ENCODE measurements at regions not wholly inside any gene's neighbourhood (a gene's known extent, or its start where the extent isn't known, plus 50 kb on each side); places are given as distances from the start of the nearest gene placed in this dataset.

- no peak overlapping the region for H3K27ac Mint-ChIP-seq (ENCODE audit: unreplicated experiment)
- Histone ChIP-seq H4K20me1 (ENCODE audit: insufficient read depth, low read length) (no peaks in the 10 kb centered on the region), H3K9me3 (ENCODE audit: insufficient read depth, low read depth, low read length) (no peaks in the 10 kb centered on the region), H3K27ac (ENCODE audit: low read depth, low read length) (no peak overlapping the region), H3K4me3 (ENCODE audit: insufficient read depth, low read depth, low read length) (no peak overlapping the region), H3K9ac (ENCODE audit: low read length) (no peak overlapping the region), H3K36me3 (ENCODE audit: insufficient read depth, low read length) (no peaks in the 10 kb centered on the region), H3K4me2 (ENCODE audit: low read length) (no peak overlapping the region), H2AFZ (ENCODE audit: low read depth, low read length) (no peak overlapping the region), H3K4me1 (ENCODE audit: insufficient read depth, low read length) (no peaks in the 10 kb centered on the region), H3K79me2 (ENCODE audit: insufficient read depth, low read length) (no peaks in the 10 kb centered on the region), H3K27me3 (ENCODE audit: insufficient read depth, low read length) (no peaks in the 10 kb centered on the region)
- no peaks in the 10 kb centered on the region for H3K9me3 Mint-ChIP-seq (ENCODE audit: unreplicated experiment)
- H3K4me3 Mint-ChIP-seq (ENCODE audit: unreplicated experiment): no peak overlapping the region
- no peak for DNase-seq (ENCODE audit: low read depth)
- FAIRE-seq: no peak
- H3K27me3 Mint-ChIP-seq (ENCODE audit: low read depth, unreplicated experiment): no peaks in the 10 kb centered on the region
- TF ChIP-seq EZH2 (IDR thresholded peaks at IDR 0.05; ENCODE audit: insufficient read depth, low read length): no peak
- TF ChIP-seq, protein P1, sequence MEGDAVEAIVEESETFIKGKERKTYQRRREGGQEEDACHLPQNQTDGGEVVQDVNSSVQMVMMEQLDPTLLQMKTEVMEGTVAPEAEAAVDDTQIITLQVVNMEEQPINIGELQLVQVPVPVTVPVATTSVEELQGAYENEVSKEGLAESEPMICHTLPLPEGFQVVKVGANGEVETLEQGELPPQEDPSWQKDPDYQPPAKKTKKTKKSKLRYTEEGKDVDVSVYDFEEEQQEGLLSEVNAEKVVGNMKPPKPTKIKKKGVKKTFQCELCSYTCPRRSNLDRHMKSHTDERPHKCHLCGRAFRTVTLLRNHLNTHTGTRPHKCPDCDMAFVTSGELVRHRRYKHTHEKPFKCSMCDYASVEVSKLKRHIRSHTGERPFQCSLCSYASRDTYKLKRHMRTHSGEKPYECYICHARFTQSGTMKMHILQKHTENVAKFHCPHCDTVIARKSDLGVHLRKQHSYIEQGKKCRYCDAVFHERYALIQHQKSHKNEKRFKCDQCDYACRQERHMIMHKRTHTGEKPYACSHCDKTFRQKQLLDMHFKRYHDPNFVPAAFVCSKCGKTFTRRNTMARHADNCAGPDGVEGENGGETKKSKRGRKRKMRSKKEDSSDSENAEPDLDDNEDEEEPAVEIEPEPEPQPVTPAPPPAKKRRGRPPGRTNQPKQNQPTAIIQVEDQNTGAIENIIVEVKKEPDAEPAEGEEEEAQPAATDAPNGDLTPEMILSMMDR (IDR thresholded peaks at IDR 0.05; ENCODE audit: insufficient read depth, low read depth, low read length): no peak
- H3K4me1 Mint-ChIP-seq (ENCODE audit: low read depth, unreplicated experiment): peaks cover 5% of the 10 kb centered on the region
- no peaks in the 10 kb centered on the region for H3K36me3 Mint-ChIP-seq (ENCODE audit: low read depth, unreplicated experiment)
Observed at GRCh38 chr12:90170740-90171139, 462.1 kb upstream of the ATP2B1 start.

GRCh38 chr12:90167518-90168208 is 459.0 kb upstream of the ATP2B1 start:
- Histone ChIP-seq H3K27me3 (ENCODE audit: insufficient read depth, low read length) (no peaks in the 10 kb centered on the region), H3K9ac (ENCODE audit: low read length) (no peak overlapping the region), H3K4me2 (ENCODE audit: low read length) (no peak overlapping the region), H3K27ac (ENCODE audit: low read depth, low read length) (no peak overlapping the region), H3K9me3 (ENCODE audit: insufficient read depth, low read depth, low read length) (no peaks in the 10 kb centered on the region), H3K36me3 (ENCODE audit: insufficient read depth, low read length) (no peaks in the 10 kb centered on the region), H3K79me2 (ENCODE audit: insufficient read depth, low read length) (no peaks in the 10 kb centered on the region), H3K4me1 (ENCODE audit: insufficient read depth, low read length) (no peaks in the 10 kb centered on the region), H2AFZ (ENCODE audit: low read depth, low read length) (no peak overlapping the region), H4K20me1 (ENCODE audit: insufficient read depth, low read length) (no peaks in the 10 kb centered on the region), H3K4me3 (ENCODE audit: insufficient read depth, low read depth, low read length) (no peak overlapping the region)
- DNase-seq (ENCODE audit: low read depth) (no peak), FAIRE-seq (no peak)
- H3K27ac Mint-ChIP-seq (ENCODE audit: unreplicated experiment): no peak overlapping the region
- no peaks in the 10 kb centered on the region for H3K36me3 Mint-ChIP-seq (ENCODE audit: low read depth, unreplicated experiment)
- TF ChIP-seq, protein P1 (IDR thresholded peaks at IDR 0.05; ENCODE audit: insufficient read depth, low read depth, low read length): no peak
- H3K4me3 Mint-ChIP-seq (ENCODE audit: unreplicated experiment): no peak overlapping the region
- H3K27me3 Mint-ChIP-seq (ENCODE audit: low read depth, unreplicated experiment): no peaks in the 10 kb centered on the region
- peaks cover 4% of the 10 kb centered on the region for H3K4me1 Mint-ChIP-seq (ENCODE audit: low read depth, unreplicated experiment)
- H3K9me3 Mint-ChIP-seq (ENCODE audit: unreplicated experiment): no peaks in the 10 kb centered on the region

- H3K36me3 Mint-ChIP-seq (ENCODE audit: low read depth, unreplicated experiment): no peaks in the 10 kb centered on the region
- H3K79me2 ChIP-seq (ENCODE audit: insufficient read depth, low read length): no peaks in the 10 kb centered on the region
- H3K9ac ChIP-seq (ENCODE audit: low read length): no peak overlapping the region
- H3K9me3 Mint-ChIP-seq (ENCODE audit: unreplicated experiment): no peaks in the 10 kb centered on the region
- H3K4me2 ChIP-seq (ENCODE audit: low read length): no peak overlapping the region
- H3K4me3 Mint-ChIP-seq (ENCODE audit: unreplicated experiment): no peak overlapping the region
- H3K9me3 ChIP-seq (ENCODE audit: insufficient read depth, low read depth, low read length): no peaks in the 10 kb centered on the region
- no peak overlapping the region for H2AFZ ChIP-seq (ENCODE audit: low read depth, low read length)
- H3K4me1 ChIP-seq (ENCODE audit: insufficient read depth, low read length): no peaks in the 10 kb centered on the region
- no peaks in the 10 kb centered on the region for H3K36me3 ChIP-seq (ENCODE audit: insufficient read depth, low read length)
- FAIRE-seq: no peak
- peaks cover 4% of the 10 kb centered on the region for H3K4me1 Mint-ChIP-seq (ENCODE audit: low read depth, unreplicated experiment)
- H3K4me3 ChIP-seq (ENCODE audit: insufficient read depth, low read depth, low read length): no peak overlapping the region
- no peaks in the 10 kb centered on the region for H3K27me3 ChIP-seq (ENCODE audit: insufficient read depth, low read length)
- no peaks in the 10 kb centered on the region for H4K20me1 ChIP-seq (ENCODE audit: insufficient read depth, low read length)
- H3K27ac ChIP-seq (ENCODE audit: low read depth, low read length): no peak overlapping the region
- no peaks in the 10 kb centered on the region for H3K27me3 Mint-ChIP-seq (ENCODE audit: low read depth, unreplicated experiment)
- no peak overlapping the region for H3K27ac Mint-ChIP-seq (ENCODE audit: unreplicated experiment)
- DNase-seq (ENCODE audit: low read depth): no peak
- TF ChIP-seq, protein P1 (IDR thresholded peaks at IDR 0.05; ENCODE audit: insufficient read depth, low read depth, low read length): no peak
- no peak for TF ChIP-seq EZH2 (IDR thresholded peaks at IDR 0.05; ENCODE audit: insufficient read depth, low read length)
Observed at GRCh38 chr12:90166671-90167070, 458.0 kb upstream of the ATP2B1 start.
